ENCODE measurements at regions not wholly inside any gene's neighbourhood (a gene's known extent, or its start where the extent isn't known, plus 50 kb on each side); places are given as distances from the start of the nearest gene placed in this dataset.
"Not testable (repeated sequence)": the region's sequence is repeated elsewhere in the genome, so short reads cannot be mapped to it uniquely, and the experiment has no call there.

GRCh38 chr5:34189246-34189645 is 146.2 kb upstream of the C1QTNF3 start:
- not testable (repeated sequence) for DNase-seq (ENCODE audit: low read depth in 2 of 2)

GRCh38 chr5:34189752-34190411 is 146.9 kb upstream of the C1QTNF3 start:
- not testable (repeated sequence) for DNase-seq (ENCODE audit: low read depth in 2 of 2)

GRCh38 chr5:34190466-34190865 is 147.5 kb upstream of the C1QTNF3 start:
- DNase-seq (ENCODE audit: low read depth in 2 of 2), result not testable (repeated sequence)

- not testable (repeated sequence) for DNase-seq (ENCODE audit: low read depth in 2 of 2)
Measured at GRCh38 chr5:34191279-34191744, 148.3 kb upstream of the C1QTNF3 start.

GRCh38 chr5:34192064-34192922 is 149.3 kb upstream of the C1QTNF3 start:
- DNase-seq (ENCODE audit: low read depth in 2 of 2), result not testable (repeated sequence)

GRCh38 chr5:34192923-34193262 is 149.9 kb upstream of the C1QTNF3 start:
- not testable (repeated sequence) for DNase-seq (ENCODE audit: low read depth in 2 of 2)

GRCh38 chr5:34193297-34193696 is 150.3 kb upstream of the C1QTNF3 start:
- not testable (repeated sequence) for DNase-seq (ENCODE audit: low read depth in 2 of 2)

- not testable (repeated sequence) for DNase-seq (ENCODE audit: low read depth in 2 of 2)
Measured at GRCh38 chr5:34193804-34194203, 150.8 kb upstream of the C1QTNF3 start.

GRCh38 chr5:34196091-34196490 is 153.1 kb upstream of the C1QTNF3 start:
- not testable (repeated sequence) for DNase-seq (ENCODE audit: low read depth in 2 of 2)

GRCh38 chr5:34205347-34205746 is 162.3 kb upstream of the C1QTNF3 start:
- not testable (repeated sequence) for DNase-seq (ENCODE audit: low read depth in 2 of 2)

GRCh38 chr5:34217386-34217785 is 174.4 kb upstream of the C1QTNF3 start:
- DNase-seq (ENCODE audit: low read depth in 2 of 2), result not testable (repeated sequence)

GRCh38 chr5:34221329-34222073 is 178.5 kb upstream of the C1QTNF3 start:
- DNase-seq (ENCODE audit: low read depth in 2 of 2), result not testable (repeated sequence)

GRCh38 chr5:34223158-34223557 is 180.1 kb upstream of the C1QTNF3 start:
- not testable (repeated sequence) for DNase-seq (ENCODE audit: low read depth in 2 of 2)

- DNase-seq (ENCODE audit: low read depth in 2 of 2), result not testable (repeated sequence)
Measured at GRCh38 chr5:34230402-34230801, 187.4 kb upstream of the C1QTNF3 start.

GRCh38 chr5:34243802-34244201 is 200.8 kb upstream of the C1QTNF3 start:
- not testable (repeated sequence) for DNase-seq (ENCODE audit: low read depth in 2 of 2)

GRCh38 chr5:34244281-34245031 is 201.4 kb upstream of the C1QTNF3 start:
- DNase-seq (ENCODE audit: low read depth in 2 of 2), result peak; percentile 56 to 70

- peak in 1 of 2 donors; percentile 49 for DNase-seq (ENCODE audit: low read depth in 2 of 2)
Measured at GRCh38 chr5:34245032-34245394, 202.0 kb upstream of the C1QTNF3 start.

- DNase-seq (ENCODE audit: low read depth in 2 of 2), result not testable (repeated sequence)
Measured at GRCh38 chr5:34245813-34246212, 202.8 kb upstream of the C1QTNF3 start.

GRCh38 chr5:34258598-34258997 is 215.6 kb upstream of the C1QTNF3 start:
- not testable (repeated sequence) for DNase-seq (ENCODE audit: low read depth in 2 of 2)

GRCh38 chr5:34261020-34261419 is 218.0 kb upstream of the C1QTNF3 start:
- not testable (repeated sequence) for DNase-seq (ENCODE audit: low read depth in 2 of 2)

GRCh38 chr5:34266151-34266550 is 223.1 kb upstream of the C1QTNF3 start:
- DNase-seq (ENCODE audit: low read depth in 2 of 2), result not testable (repeated sequence)

Data from stimulated activated CD8-positive, alpha-beta memory T cell treated with anti-CD3 and anti-CD28 coated beads, Interleukin-2, amount 100 ng/mL, for 48 hours (primary cell).